BLaER1 (cell line): ENCODE measurements at regions not wholly inside any gene's neighbourhood (a gene's known extent, or its start where the extent isn't known, plus 50 kb on each side); places are given as distances from the start of the nearest gene placed in this dataset.

ENCODE experiments used
- H3K27ac ChIP-seq: shearing (Covaris generic); formaldehyde crosslinking; 2 replicates; pipeline ENCODE4 v1.8.1; 2022
- H3K27me3 ChIP-seq: shearing (Covaris generic); formaldehyde crosslinking; 2 replicates; pipeline ENCODE4 v1.8.1; 2022
- H3K36me3 ChIP-seq: shearing (Covaris generic); formaldehyde crosslinking; 2 replicates; pipeline ENCODE4 v1.8.1; 2022
- H3K4me1 ChIP-seq: shearing (Covaris generic); formaldehyde crosslinking; 2 replicates; pipeline ENCODE4 v1.8.1; 2022
- H3K4me2 ChIP-seq: shearing (Covaris generic); formaldehyde crosslinking; 2 replicates; pipeline ENCODE4 v1.8.1; 2022
- H3K4me3 ChIP-seq: shearing (Covaris generic); formaldehyde crosslinking; 2 replicates; pipeline ENCODE4 v1.8.1; 2022
- H3K9ac ChIP-seq: shearing (Covaris generic); formaldehyde crosslinking; 2 replicates; pipeline ENCODE4 v1.8.1; 2022
- H3K9me3 ChIP-seq: shearing (Covaris generic); formaldehyde crosslinking; 2 replicates; pipeline ENCODE4 v1.8.1; 2022
- H4K20me1 ChIP-seq: shearing (Covaris generic); formaldehyde crosslinking; 2 replicates; pipeline ENCODE4 v1.8.1; 2022
- Cebpa-rat ChIP-seq: shearing (Covaris generic); IDR thresholded peaks from 2 replicates; pipeline ENCODE4 v1.8.1; 2022

GRCh38 chr6:54665278-54665677 is 181.3 kb upstream of the FAM83B start:
- H3K9ac ChIP-seq, result no peak overlapping the region

GRCh38 chr6:54680531-54680930 is 166.0 kb upstream of the FAM83B start:
- H3K9ac ChIP-seq, result no peak overlapping the region
- no peak overlapping the region for H3K4me3 ChIP-seq
- no peaks in the 10 kb centered on the region for H3K27me3 ChIP-seq
- no peak for TF ChIP-seq Cebpa-rat
- H3K4me2 ChIP-seq, result no peak overlapping the region
- H3K36me3 ChIP-seq, result no peaks in the 10 kb centered on the region
- no peaks in the 10 kb centered on the region for H3K9me3 ChIP-seq
- H4K20me1 ChIP-seq, result no peaks in the 10 kb centered on the region
- H3K27ac ChIP-seq, result no peak overlapping the region
- H3K4me1 ChIP-seq, result no peaks in the 10 kb centered on the region

More at GRCh38 chr6:54665278-54665677, 181.3 kb upstream of the FAM83B start:
- no peak overlapping the region for H3K4me3 ChIP-seq
- no peaks in the 10 kb centered on the region for H4K20me1 ChIP-seq
- no peaks in the 10 kb centered on the region for H3K36me3 ChIP-seq
- H3K9me3 ChIP-seq, result peaks cover 18% of the 10 kb centered on the region
- no peaks in the 10 kb centered on the region for H3K27me3 ChIP-seq
- no peak overlapping the region for H3K27ac ChIP-seq
- H3K4me2 ChIP-seq, result no peak overlapping the region
- no peak for TF ChIP-seq Cebpa-rat
- no peaks in the 10 kb centered on the region for H3K4me1 ChIP-seq

- TF ChIP-seq Cebpa-rat, result no peak
- Histone ChIP-seq H3K36me3 (no peaks in the 10 kb centered on the region), H3K4me2 (no peak overlapping the region), H3K27me3 (no peaks in the 10 kb centered on the region), H3K4me3 (no peak overlapping the region), H3K9me3 (no peaks in the 10 kb centered on the region), H3K9ac (no peak overlapping the region), H3K27ac (no peak overlapping the region), H3K4me1 (no peaks in the 10 kb centered on the region), H4K20me1 (no peaks in the 10 kb centered on the region)
These were observed 165.3 kb upstream of the FAM83B start for GRCh38 chr6:54681267-54681666.

- no peaks in the 10 kb centered on the region for H3K9me3 ChIP-seq
- no peak overlapping the region for H3K4me3 ChIP-seq
- no peak overlapping the region for H3K27ac ChIP-seq
- H4K20me1 ChIP-seq, result no peaks in the 10 kb centered on the region
- H3K36me3 ChIP-seq, result no peaks in the 10 kb centered on the region
- TF ChIP-seq Cebpa-rat, result no peak
- no peaks in the 10 kb centered on the region for H3K4me1 ChIP-seq
- no peak overlapping the region for H3K9ac ChIP-seq
- no peaks in the 10 kb centered on the region for H3K27me3 ChIP-seq
- no peak overlapping the region for H3K4me2 ChIP-seq
These were observed 164.6 kb upstream of the FAM83B start for GRCh38 chr6:54681987-54682386.

GRCh38 chr6:54689620-54690019 is 157.0 kb upstream of the FAM83B start:
- H3K4me2 ChIP-seq, result no peak overlapping the region
- no peaks in the 10 kb centered on the region for H3K4me1 ChIP-seq
- no peak overlapping the region for H3K27ac ChIP-seq
- H3K27me3 ChIP-seq, result no peaks in the 10 kb centered on the region
- H3K4me3 ChIP-seq, result no peak overlapping the region
- no peaks in the 10 kb centered on the region for H4K20me1 ChIP-seq
- H3K36me3 ChIP-seq, result no peaks in the 10 kb centered on the region
- H3K9me3 ChIP-seq, result no peaks in the 10 kb centered on the region
- no peak for TF ChIP-seq Cebpa-rat
- no peak overlapping the region for H3K9ac ChIP-seq

GRCh38 chr6:54690596-54690995 is 156.0 kb upstream of the FAM83B start:
- H4K20me1 ChIP-seq, result no peaks in the 10 kb centered on the region
- no peak overlapping the region for H3K9ac ChIP-seq
- no peaks in the 10 kb centered on the region for H3K9me3 ChIP-seq
- no peak overlapping the region for H3K27ac ChIP-seq
- H3K27me3 ChIP-seq, result no peaks in the 10 kb centered on the region
- H3K4me2 ChIP-seq, result no peak overlapping the region
- no peak overlapping the region for H3K4me3 ChIP-seq
- no peaks in the 10 kb centered on the region for H3K36me3 ChIP-seq
- TF ChIP-seq Cebpa-rat, result no peak
- no peaks in the 10 kb centered on the region for H3K4me1 ChIP-seq

GRCh38 chr6:54694928-54695532 is 151.5 kb upstream of the FAM83B start:
- no peak overlapping the region for H3K27ac ChIP-seq

GRCh38 chr6:54695815-54696214 is 150.8 kb upstream of the FAM83B start:
- Histone ChIP-seq H3K27me3 (no peaks in the 10 kb centered on the region), H3K9ac (no peak overlapping the region), H4K20me1 (no peaks in the 10 kb centered on the region), H3K4me3 (no peak overlapping the region), H3K36me3 (no peaks in the 10 kb centered on the region), H3K4me2 (no peak overlapping the region), H3K27ac (no peak overlapping the region), H3K4me1 (no peaks in the 10 kb centered on the region), H3K9me3 (no peaks in the 10 kb centered on the region)
- no peak for TF ChIP-seq Cebpa-rat

More at GRCh38 chr6:54694928-54695532, 151.5 kb upstream of the FAM83B start:
- Histone ChIP-seq H3K4me1 (no peaks in the 10 kb centered on the region), H3K9ac (no peak overlapping the region), H3K4me2 (no peak overlapping the region), H4K20me1 (no peaks in the 10 kb centered on the region), H3K36me3 (no peaks in the 10 kb centered on the region), H3K9me3 (no peaks in the 10 kb centered on the region), H3K27me3 (no peaks in the 10 kb centered on the region), H3K4me3 (no peak overlapping the region)
- no peak for TF ChIP-seq Cebpa-rat

GRCh38 chr6:54697424-54697823 is 149.1 kb upstream of the FAM83B start:
- Histone ChIP-seq H3K36me3 (no peaks in the 10 kb centered on the region), H3K4me1 (no peaks in the 10 kb centered on the region), H3K27ac (no peak overlapping the region), H3K4me3 (no peak overlapping the region), H3K9ac (no peak overlapping the region), H3K9me3 (no peaks in the 10 kb centered on the region), H4K20me1 (no peaks in the 10 kb centered on the region), H3K27me3 (no peaks in the 10 kb centered on the region), H3K4me2 (no peak overlapping the region)
- no peak for TF ChIP-seq Cebpa-rat

- Histone ChIP-seq H3K4me2 (no peak overlapping the region), H3K27ac (no peak overlapping the region), H3K27me3 (no peaks in the 10 kb centered on the region), H3K4me3 (no peak overlapping the region), H3K9me3 (no peaks in the 10 kb centered on the region), H3K36me3 (no peaks in the 10 kb centered on the region), H3K9ac (no peak overlapping the region), H4K20me1 (no peaks in the 10 kb centered on the region), H3K4me1 (no peaks in the 10 kb centered on the region)
- TF ChIP-seq Cebpa-rat, result no peak
These were observed 147.6 kb upstream of the FAM83B start for GRCh38 chr6:54698974-54699373.

- no peaks in the 10 kb centered on the region for H3K9me3 ChIP-seq
- no peak for TF ChIP-seq Cebpa-rat
- H3K9ac ChIP-seq, result no peak overlapping the region
- H3K27me3 ChIP-seq, result no peaks in the 10 kb centered on the region
- H3K4me1 ChIP-seq, result no peaks in the 10 kb centered on the region
- no peaks in the 10 kb centered on the region for H4K20me1 ChIP-seq
- no peak overlapping the region for H3K4me3 ChIP-seq
- no peaks in the 10 kb centered on the region for H3K36me3 ChIP-seq
- no peak overlapping the region for H3K4me2 ChIP-seq
- H3K27ac ChIP-seq, result no peak overlapping the region
These were observed 146.4 kb upstream of the FAM83B start for GRCh38 chr6:54700158-54700557.
